HEK293 (cell line): ENCODE measurements at regions not wholly inside any gene's neighbourhood (a gene's known extent, or its start where the extent isn't known, plus 50 kb on each side); places are given as distances from the start of the nearest gene placed in this dataset.

Source experiments
- CTCF ChIA-PET: fragments of 350-600 bp; formaldehyde crosslinking; extraction: SDS; loops from one replicate; lab custom pipeline; 2021; ENCODE audit warnings: antibody characterized with exemption; lab: Yijun Ruan, JAX
- POLR2A ChIA-PET: fragments of 300-600 bp; formaldehyde crosslinking; extraction: SDS; loops from one replicate; lab custom pipeline; 2020; ENCODE audit warnings: antibody characterized with exemption, inconsistent platforms; lab: Yijun Ruan, JAX
- H3K27ac ChIP-seq: fragments of 200-500 bp; sonication (Bioruptor generic); 2 replicates; pipeline ENCODE4 v1.5.1; 2014; ENCODE audit warnings: low read depth, low read length, control low read depth, inconsistent platforms; ENCODE audit errors: extremely low read depth
- H3K36me3 ChIP-seq, 2 experiments: fragments of 200-500 bp in 1 of 2; sonication (Bioruptor generic) in 1 of 2; 1 replicate in 1 of 2; 2 replicates in 1 of 2; pipeline ENCODE4 v1.5.1; 2014 to 2017; ENCODE audit warnings: inconsistent platforms in 2 of 2, low read length in 2 of 2; ENCODE audit not compliant: control insufficient read depth in 2 of 2, insufficient read depth in 1 of 2
- H3K4me1 ChIP-seq: fragments of 200-500 bp; sonication (Bioruptor generic); 2 replicates; pipeline ENCODE4 v1.5.1; 2014; ENCODE audit warnings: mild to moderate bottlenecking, low read length, inconsistent platforms; ENCODE audit not compliant: control insufficient read depth, insufficient read depth
- H3K4me3 ChIP-seq: 2 replicates; pipeline ENCODE4 v1.5.1; 2011; ENCODE audit warnings: low read depth, mild to moderate bottlenecking, control low read depth, low read length, moderate library complexity
- H3K9me3 ChIP-seq: fragments of 200-500 bp; sonication (Bioruptor generic); 2 replicates; pipeline ENCODE4 v1.5.1; 2014; ENCODE audit warnings: low read depth, low read length, inconsistent platforms; ENCODE audit not compliant: control insufficient read depth, insufficient read depth
- CTCF ChIP-seq: fragments of 450-650 bp; formaldehyde crosslinking; IDR thresholded peaks from 2 replicates; pipeline ENCODE4 v1.5.1; 2016; ENCODE audit warnings: missing biosample characterization, missing genetic modification characterization
- EGR2 ChIP-seq: fragments of 450-650 bp; formaldehyde crosslinking; IDR thresholded peaks from 2 replicates; pipeline ENCODE4 v1.5.1; 2016; ENCODE audit warnings: low read depth, missing biosample characterization, missing genetic modification characterization
- INSM2 ChIP-seq: fragments of 450-650 bp; formaldehyde crosslinking; IDR thresholded peaks from 2 replicates; pipeline ENCODE4 v1.5.1; 2016; ENCODE audit warnings: missing biosample characterization, missing genetic modification characterization
- KLF10 ChIP-seq: fragments of 450-650 bp; IDR thresholded peaks from 2 replicates; pipeline ENCODE4 v1.5.1; 2018; ENCODE audit warnings: missing biosample characterization, mild to moderate bottlenecking, missing genetic modification characterization
- KLF7 ChIP-seq: fragments of 450-650 bp; formaldehyde crosslinking; IDR thresholded peaks from 2 replicates; pipeline ENCODE4 v1.5.1; 2016; ENCODE audit warnings: missing biosample characterization, missing genetic modification characterization, borderline replicate concordance
- SETDB1 ChIP-seq: IDR thresholded peaks from one replicate; pipeline ENCODE4 v1.6.1; 2017; ENCODE audit warnings: mild to moderate bottlenecking, low read length, moderate library complexity, mixed read lengths; ENCODE audit not compliant: insufficient read length
- SP2 ChIP-seq: fragments of 450-650 bp; formaldehyde crosslinking; IDR thresholded peaks from 2 replicates; pipeline ENCODE4 v1.5.1; 2016; ENCODE audit warnings: missing biosample characterization, missing genetic modification characterization
- SP3 ChIP-seq: fragments of 450-650 bp; formaldehyde crosslinking; IDR thresholded peaks from 2 replicates; pipeline ENCODE4 v1.5.1; 2016; ENCODE audit warnings: missing biosample characterization, missing genetic modification characterization
- SP7 ChIP-seq: fragments of 450-650 bp; formaldehyde crosslinking; IDR thresholded peaks from 2 replicates; pipeline ENCODE4 v1.5.1; 2016; ENCODE audit warnings: missing biosample characterization, missing genetic modification characterization
- ZBTB21 ChIP-seq: fragments of 450-650 bp; formaldehyde crosslinking; IDR thresholded peaks from 2 replicates; pipeline ENCODE4 v1.5.1; 2017; ENCODE audit warnings: missing biosample characterization, missing genetic modification characterization
- ZNF132 ChIP-seq: fragments of 450-650 bp; formaldehyde crosslinking; IDR thresholded peaks from 2 replicates; pipeline ENCODE4 v1.5.1; 2017; ENCODE audit warnings: missing biosample characterization, missing genetic modification characterization, borderline replicate concordance
- ZNF223 ChIP-seq: fragments of 450-650 bp; formaldehyde crosslinking; IDR thresholded peaks from 2 replicates; pipeline ENCODE4 v1.5.1; 2016; ENCODE audit warnings: missing biosample characterization, missing genetic modification characterization
- ZNF416 ChIP-seq: fragments of 450-650 bp; formaldehyde crosslinking; IDR thresholded peaks from 2 replicates; pipeline ENCODE4 v1.5.1; 2016; ENCODE audit warnings: missing biosample characterization, missing genetic modification characterization
- ZNF488 ChIP-seq: fragments of 450-650 bp; formaldehyde crosslinking; IDR thresholded peaks from 2 replicates; pipeline ENCODE4 v1.5.1; 2016; ENCODE audit warnings: missing biosample characterization, missing genetic modification characterization
- ZNF501 ChIP-seq: fragments of 450-650 bp; formaldehyde crosslinking; IDR thresholded peaks from 2 replicates; pipeline ENCODE4 v1.5.1; 2016; ENCODE audit warnings: missing biosample characterization, missing genetic modification characterization
- ZNF518A ChIP-seq: fragments of 450-650 bp; formaldehyde crosslinking; conservative IDR thresholded peaks from 2 replicates; pipeline ENCODE4 v1.5.1; 2016; ENCODE audit warnings: low read depth, missing biosample characterization, missing genetic modification characterization
- ZNF521 ChIP-seq: fragments of 450-650 bp; formaldehyde crosslinking; IDR thresholded peaks from 2 replicates; pipeline ENCODE4 v1.5.1; 2017; ENCODE audit warnings: missing biosample characterization, mild to moderate bottlenecking, missing genetic modification characterization
- ZNF571 ChIP-seq: fragments of 450-650 bp; formaldehyde crosslinking; IDR thresholded peaks from 2 replicates; pipeline ENCODE4 v1.5.0; 2017; ENCODE audit warnings: missing biosample characterization, missing genetic modification characterization
- ZNF623 ChIP-seq: fragments of 450-650 bp; formaldehyde crosslinking; IDR thresholded peaks from 2 replicates; pipeline ENCODE4 v1.5.1; 2016; ENCODE audit warnings: missing biosample characterization, missing genetic modification characterization
- ZNF639 ChIP-seq: fragments of 450-650 bp; formaldehyde crosslinking; IDR thresholded peaks from 2 replicates; pipeline ENCODE4 v1.5.1; 2016; ENCODE audit warnings: missing biosample characterization, missing genetic modification characterization
- ZNF654 ChIP-seq: fragments of 450-650 bp; formaldehyde crosslinking; IDR thresholded peaks from 2 replicates; pipeline ENCODE4 v1.5.1; 2016; ENCODE audit warnings: low read depth, missing biosample characterization, missing genetic modification characterization
- ZNF658 ChIP-seq: fragments of 450-650 bp; formaldehyde crosslinking; IDR thresholded peaks from 2 replicates; pipeline ENCODE4; 2016; ENCODE audit warnings: missing biosample characterization, missing genetic modification characterization
- ZNF707 ChIP-seq: fragments of 450-650 bp; formaldehyde crosslinking; IDR thresholded peaks from 2 replicates; pipeline ENCODE4 v1.5.1; 2016; ENCODE audit warnings: missing biosample characterization, missing genetic modification characterization
- ZNF747 ChIP-seq: fragments of 450-650 bp; formaldehyde crosslinking; IDR thresholded peaks from 2 replicates; pipeline ENCODE4 v1.5.1; 2016; ENCODE audit warnings: missing biosample characterization, missing genetic modification characterization
- ZSCAN5A ChIP-seq: fragments of 450-650 bp; formaldehyde crosslinking; IDR thresholded peaks from 2 replicates; pipeline ENCODE4 v1.5.1; 2016; ENCODE audit warnings: missing biosample characterization, missing genetic modification characterization
- ZXDB ChIP-seq: fragments of 450-650 bp; formaldehyde crosslinking; IDR thresholded peaks from 2 replicates; pipeline ENCODE4 v1.5.1; 2016; ENCODE audit warnings: missing biosample characterization, missing genetic modification characterization

- TF ChIP-seq ZNF223 (tag by site-specific recombination) (no peak), ZNF747 (no peak), ZNF623 (tag by site-specific recombination) (no peak), ZNF639 (tag by site-specific recombination) (no peak), ZNF654 (tag by site-specific recombination) (no peak), CTCF (tag by site-specific recombination) (no peak)
These were observed 187.2 kb upstream of the MALRD1 start (continued) for GRCh38 chr10:18861382-18861781.

- Histone ChIP-seq H3K36me3 (no peaks in the 10 kb centered on the region), H3K4me3 (no peak overlapping the region), H3K27ac (no peak overlapping the region), H3K9me3 (no peaks in the 10 kb centered on the region), H3K4me1 (no peaks in the 10 kb centered on the region)
- POLR2A ChIA-PET = no interaction called here
- TF ChIP-seq ZNF571 (tag by site-specific recombination) (no peak), ZNF416 (no peak), ZXDB (tag by site-specific recombination) (no peak), ZSCAN5A (no peak), KLF10 (no peak), INSM2 (no peak), ZBTB21 (tag by site-specific recombination) (no peak), ZNF488 (tag by site-specific recombination) (no peak), ZNF658 (tag by site-specific recombination) (no peak), SETDB1 (no peak), ZNF707 (tag by site-specific recombination) (no peak), SP2 (tag by site-specific recombination) (no peak), KLF7 (tag by site-specific recombination) (no peak), ZNF521 (tag by site-specific recombination) (no peak), EGR2 (tag by site-specific recombination) (no peak), SP3 (tag by site-specific recombination) (no peak), ZNF132 (tag by site-specific recombination) (no peak), ZNF518A (tag by site-specific recombination) (no peak), SP7 (tag by site-specific recombination) (no peak), ZNF501 (no peak)
- CTCF ChIA-PET = no interaction called here
These were observed 181.7 kb upstream of the MALRD1 start for GRCh38 chr10:18866852-18867251.
